ENCODE measurements at regions not wholly inside any gene's neighbourhood (a gene's known extent, or its start where the extent isn't known, plus 50 kb on each side); places are given as distances from the start of the nearest gene placed in this dataset.

DNA sequence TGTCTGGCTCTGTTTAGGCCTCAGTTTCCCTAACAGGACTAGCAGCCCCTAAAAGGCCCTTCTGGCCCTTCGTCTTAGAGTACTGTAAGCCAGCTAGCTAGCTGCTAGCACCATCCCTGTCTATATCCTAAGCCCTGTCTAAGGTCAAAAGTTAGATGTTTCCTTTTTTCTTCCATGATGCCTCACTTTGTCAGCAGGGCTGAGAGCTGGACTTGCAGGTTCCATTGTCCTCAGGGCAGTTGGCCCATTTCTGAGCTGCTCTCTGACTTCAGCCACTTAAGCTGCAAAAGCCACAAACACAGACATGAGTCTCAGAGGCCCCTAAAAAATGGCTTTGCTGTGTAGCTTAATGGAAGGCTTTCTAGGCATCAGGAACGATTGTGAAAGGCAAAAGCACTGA is 187.7 kb downstream of the CBLN1 start:
- DNase-seq (no peak), ATAC-seq (no peak)
- no peaks in the 10 kb centered on the region for H3K9me3 ChIP-seq
- TF ChIP-seq, protein P1, sequence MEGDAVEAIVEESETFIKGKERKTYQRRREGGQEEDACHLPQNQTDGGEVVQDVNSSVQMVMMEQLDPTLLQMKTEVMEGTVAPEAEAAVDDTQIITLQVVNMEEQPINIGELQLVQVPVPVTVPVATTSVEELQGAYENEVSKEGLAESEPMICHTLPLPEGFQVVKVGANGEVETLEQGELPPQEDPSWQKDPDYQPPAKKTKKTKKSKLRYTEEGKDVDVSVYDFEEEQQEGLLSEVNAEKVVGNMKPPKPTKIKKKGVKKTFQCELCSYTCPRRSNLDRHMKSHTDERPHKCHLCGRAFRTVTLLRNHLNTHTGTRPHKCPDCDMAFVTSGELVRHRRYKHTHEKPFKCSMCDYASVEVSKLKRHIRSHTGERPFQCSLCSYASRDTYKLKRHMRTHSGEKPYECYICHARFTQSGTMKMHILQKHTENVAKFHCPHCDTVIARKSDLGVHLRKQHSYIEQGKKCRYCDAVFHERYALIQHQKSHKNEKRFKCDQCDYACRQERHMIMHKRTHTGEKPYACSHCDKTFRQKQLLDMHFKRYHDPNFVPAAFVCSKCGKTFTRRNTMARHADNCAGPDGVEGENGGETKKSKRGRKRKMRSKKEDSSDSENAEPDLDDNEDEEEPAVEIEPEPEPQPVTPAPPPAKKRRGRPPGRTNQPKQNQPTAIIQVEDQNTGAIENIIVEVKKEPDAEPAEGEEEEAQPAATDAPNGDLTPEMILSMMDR (IDR thresholded peaks at IDR 0.05) = no peak
- no peak overlapping the region for H3K4me3 ChIP-seq
- no peak overlapping the region for H3K27ac ChIP-seq
- no peaks in the 10 kb centered on the region for H3K27me3 ChIP-seq (ENCODE audit: low read depth)
- H3K36me3 ChIP-seq = no peaks in the 10 kb centered on the region
- no peaks in the 10 kb centered on the region for H3K4me1 ChIP-seq
- intact Hi-C loops (cut with DNase I) = no loop called here

DNA sequence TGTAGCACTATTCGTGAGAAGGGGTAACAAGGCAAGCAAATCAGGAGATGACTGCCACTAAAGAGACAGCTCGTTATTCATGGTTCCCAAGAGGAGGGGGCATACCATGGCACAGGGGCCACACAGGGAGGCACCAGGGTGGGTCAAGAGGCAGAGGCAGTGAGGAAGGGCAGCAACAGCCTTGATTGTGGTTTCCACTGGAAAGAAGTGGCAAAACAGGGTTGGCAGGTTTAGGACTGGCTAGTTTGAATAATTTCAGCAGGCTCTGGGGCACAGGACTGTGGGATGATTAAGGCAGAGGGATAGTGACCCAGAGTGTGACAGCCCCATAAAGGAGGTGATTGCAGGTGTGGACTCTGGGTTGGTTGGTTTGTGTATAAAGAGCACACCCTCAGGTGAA is 188.9 kb downstream of the CBLN1 start:
- ATAC-seq (no peak), DNase-seq (no peak)
- intact Hi-C loops (cut with DNase I) = no loop called here
- Histone ChIP-seq H3K4me1 (no peaks in the 10 kb centered on the region), H3K36me3 (no peaks in the 10 kb centered on the region), H3K27ac (no peak overlapping the region), H3K27me3 (ENCODE audit: low read depth) (no peaks in the 10 kb centered on the region), H3K9me3 (no peaks in the 10 kb centered on the region), H3K4me3 (no peak overlapping the region)
- TF ChIP-seq, protein P1 (IDR thresholded peaks at IDR 0.05) = no peak

DNA sequence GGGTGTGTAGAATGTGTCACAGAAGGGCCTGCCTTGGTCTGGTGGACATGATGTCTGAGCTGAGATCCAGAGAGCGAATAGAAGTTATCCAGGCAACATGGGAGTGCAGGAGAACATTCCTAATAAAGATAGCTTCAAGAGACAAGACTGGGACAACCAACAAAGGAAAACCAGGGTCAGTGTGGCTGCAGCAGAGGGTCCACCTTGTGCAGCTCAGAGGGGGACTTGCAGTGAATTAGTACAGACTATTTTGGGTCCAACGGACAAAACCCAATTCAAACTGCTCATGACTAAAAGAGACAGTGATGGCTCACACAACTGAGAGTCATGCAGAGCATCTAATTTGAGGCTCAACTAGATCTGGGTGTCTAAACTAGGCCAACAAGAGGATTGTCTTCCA is 192.1 kb downstream of the CBLN1 start:
- intact Hi-C loops (cut with DNase I) = no loop called here
- Histone ChIP-seq H3K4me3 (no peak overlapping the region), H3K9me3 (no peaks in the 10 kb centered on the region), H3K27me3 (ENCODE audit: low read depth) (no peaks in the 10 kb centered on the region), H3K4me1 (no peaks in the 10 kb centered on the region), H3K36me3 (no peaks in the 10 kb centered on the region), H3K27ac (no peak overlapping the region)
- DNase-seq (no peak), ATAC-seq (no peak)
- TF ChIP-seq, protein P1 (IDR thresholded peaks at IDR 0.05) = no peak

DNA sequence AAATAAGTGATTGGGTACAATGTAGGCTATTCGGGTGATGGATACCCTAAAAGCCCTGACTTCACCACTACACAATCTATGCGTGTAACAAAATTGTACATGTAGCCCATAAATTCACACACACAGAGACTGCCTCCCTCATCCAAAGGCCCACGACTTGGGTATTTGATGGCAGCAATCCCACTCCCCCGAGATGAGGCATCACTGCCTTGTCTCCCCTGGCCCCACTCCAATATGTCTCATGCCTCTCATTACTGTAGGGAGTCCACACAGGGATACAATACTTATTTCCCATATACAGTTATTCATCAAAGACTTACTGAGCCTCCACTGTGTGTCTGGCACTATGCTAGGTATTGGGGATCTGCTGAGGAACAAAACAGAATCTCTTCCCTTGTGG is 192.6 kb downstream of the CBLN1 start:
- no peaks in the 10 kb centered on the region for H3K36me3 ChIP-seq
- TF ChIP-seq, protein P1 (IDR thresholded peaks at IDR 0.05) = no peak
- intact Hi-C loops (cut with DNase I) = no loop called here
- DNase-seq (no peak), ATAC-seq (no peak)
- no peak overlapping the region for H3K4me3 ChIP-seq
- no peaks in the 10 kb centered on the region for H3K9me3 ChIP-seq
- no peak overlapping the region for H3K27ac ChIP-seq
- no peaks in the 10 kb centered on the region for H3K27me3 ChIP-seq (ENCODE audit: low read depth)
- H3K4me1 ChIP-seq = no peaks in the 10 kb centered on the region

DNA sequence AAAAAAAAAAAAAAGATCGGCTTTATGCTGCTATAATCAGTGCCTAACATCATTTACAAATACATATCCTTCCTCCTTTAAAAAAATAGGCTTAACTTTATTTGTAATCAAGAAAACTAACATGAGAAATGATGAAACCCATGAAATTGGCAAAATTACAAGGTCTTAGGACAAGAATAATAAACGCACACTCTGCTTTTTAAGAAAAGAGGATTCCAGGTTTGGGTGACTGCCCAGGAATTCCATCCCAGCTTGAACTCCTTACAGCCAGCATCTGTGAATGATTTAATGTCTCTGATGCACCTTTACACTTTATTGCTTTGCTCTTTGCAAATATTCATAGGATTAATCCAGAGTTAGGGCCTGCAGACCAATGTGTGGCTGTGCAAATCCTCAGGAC is 196.0 kb downstream of the CBLN1 start:
- TF ChIP-seq, protein P1 (IDR thresholded peaks at IDR 0.05) = no peak
- DNase-seq = no peak
- Histone ChIP-seq H3K27me3 (ENCODE audit: low read depth) (no peaks in the 10 kb centered on the region), H3K4me3 (no peak overlapping the region), H3K36me3 (no peaks in the 10 kb centered on the region), H3K9me3 (no peaks in the 10 kb centered on the region), H3K4me1 (no peaks in the 10 kb centered on the region), H3K27ac (no peak overlapping the region)
- ATAC-seq = no peak
- intact Hi-C loops (cut with DNase I) = no loop called here
